ENCODE measurements at regions not wholly inside any gene's neighbourhood (a gene's known extent, or its start where the extent isn't known, plus 50 kb on each side); places are given as distances from the start of the nearest gene placed in this dataset.

DNA sequence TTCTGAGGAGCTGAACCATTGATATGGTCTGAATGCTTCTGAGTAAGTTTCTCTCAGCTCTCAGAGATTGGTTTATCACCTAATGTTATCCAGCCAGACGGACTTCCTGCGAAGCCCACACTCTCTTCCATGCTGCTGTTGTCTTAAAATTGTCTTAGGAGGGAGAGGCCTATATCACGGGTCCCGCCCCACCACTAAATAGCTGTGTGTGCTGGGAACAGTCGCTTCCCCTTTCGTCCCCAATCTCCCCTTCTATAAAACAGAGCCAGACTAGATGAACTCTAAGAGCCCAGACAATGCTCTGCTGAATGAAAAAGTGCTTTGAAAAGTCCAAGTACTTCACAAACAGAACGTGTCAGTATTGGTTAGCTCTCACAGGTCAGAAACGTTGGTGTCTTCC lies 81.4 kb upstream of the AKIP1 start:
- H3K4me3 ChIP-seq (replicated peaks; ENCODE audit: insufficient read depth, low read length): no peak overlapping the region
- DNase-seq (ENCODE audit: low read depth in 1 of 2, low spot score in 1 of 2): no peak
- H3K27ac ChIP-seq (replicated peaks): no peak overlapping the region; the same call in 1 of the 2 replicates
- H3K27me3 ChIP-seq (ENCODE audit: insufficient read depth, poor library complexity, severe bottlenecking): no peaks in the 10 kb centered on the region
- TF ChIP-seq POLR2AphosphoS5 (IDR thresholded peaks at IDR 0.05; ENCODE audit: low read depth): no peak
- TF ChIP-seq GABPA (IDR thresholded peaks at IDR 0.05; ENCODE audit: low read depth): no peak

DNA sequence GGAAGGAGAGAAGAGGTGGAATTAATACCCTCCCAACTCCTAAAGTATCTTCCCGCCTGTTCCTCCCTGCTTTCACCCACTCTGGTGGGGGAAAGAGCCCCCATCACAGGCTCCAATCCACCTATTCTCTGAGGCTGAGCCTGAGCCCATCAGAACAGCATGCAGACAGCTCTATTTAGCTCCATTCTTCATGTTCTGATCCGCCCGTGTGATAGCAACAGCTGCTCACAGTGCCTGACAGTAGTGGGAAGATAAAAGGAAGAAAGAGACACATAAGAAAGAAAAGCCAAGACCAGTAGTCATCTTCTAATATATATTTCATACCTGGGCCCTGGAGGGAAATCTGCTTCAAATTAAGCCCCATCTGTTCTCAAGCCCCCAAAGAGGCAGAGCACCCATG lies 80.3 kb upstream of the AKIP1 start:
- Histone ChIP-seq H3K27ac (replicated peaks) (no peak overlapping the region), H3K4me3 (replicated peaks; ENCODE audit: insufficient read depth, low read length) (no peak overlapping the region), H3K27me3 (ENCODE audit: insufficient read depth, poor library complexity, severe bottlenecking) (no peaks in the 10 kb centered on the region)
- no peak for DNase-seq (ENCODE audit: low read depth in 1 of 2, low spot score in 1 of 2)
- TF ChIP-seq, protein P1, sequence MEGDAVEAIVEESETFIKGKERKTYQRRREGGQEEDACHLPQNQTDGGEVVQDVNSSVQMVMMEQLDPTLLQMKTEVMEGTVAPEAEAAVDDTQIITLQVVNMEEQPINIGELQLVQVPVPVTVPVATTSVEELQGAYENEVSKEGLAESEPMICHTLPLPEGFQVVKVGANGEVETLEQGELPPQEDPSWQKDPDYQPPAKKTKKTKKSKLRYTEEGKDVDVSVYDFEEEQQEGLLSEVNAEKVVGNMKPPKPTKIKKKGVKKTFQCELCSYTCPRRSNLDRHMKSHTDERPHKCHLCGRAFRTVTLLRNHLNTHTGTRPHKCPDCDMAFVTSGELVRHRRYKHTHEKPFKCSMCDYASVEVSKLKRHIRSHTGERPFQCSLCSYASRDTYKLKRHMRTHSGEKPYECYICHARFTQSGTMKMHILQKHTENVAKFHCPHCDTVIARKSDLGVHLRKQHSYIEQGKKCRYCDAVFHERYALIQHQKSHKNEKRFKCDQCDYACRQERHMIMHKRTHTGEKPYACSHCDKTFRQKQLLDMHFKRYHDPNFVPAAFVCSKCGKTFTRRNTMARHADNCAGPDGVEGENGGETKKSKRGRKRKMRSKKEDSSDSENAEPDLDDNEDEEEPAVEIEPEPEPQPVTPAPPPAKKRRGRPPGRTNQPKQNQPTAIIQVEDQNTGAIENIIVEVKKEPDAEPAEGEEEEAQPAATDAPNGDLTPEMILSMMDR (IDR thresholded peaks at IDR 0.05; ENCODE audit: insufficient read depth, low read length): no peak
- TF ChIP-seq, protein P2, sequence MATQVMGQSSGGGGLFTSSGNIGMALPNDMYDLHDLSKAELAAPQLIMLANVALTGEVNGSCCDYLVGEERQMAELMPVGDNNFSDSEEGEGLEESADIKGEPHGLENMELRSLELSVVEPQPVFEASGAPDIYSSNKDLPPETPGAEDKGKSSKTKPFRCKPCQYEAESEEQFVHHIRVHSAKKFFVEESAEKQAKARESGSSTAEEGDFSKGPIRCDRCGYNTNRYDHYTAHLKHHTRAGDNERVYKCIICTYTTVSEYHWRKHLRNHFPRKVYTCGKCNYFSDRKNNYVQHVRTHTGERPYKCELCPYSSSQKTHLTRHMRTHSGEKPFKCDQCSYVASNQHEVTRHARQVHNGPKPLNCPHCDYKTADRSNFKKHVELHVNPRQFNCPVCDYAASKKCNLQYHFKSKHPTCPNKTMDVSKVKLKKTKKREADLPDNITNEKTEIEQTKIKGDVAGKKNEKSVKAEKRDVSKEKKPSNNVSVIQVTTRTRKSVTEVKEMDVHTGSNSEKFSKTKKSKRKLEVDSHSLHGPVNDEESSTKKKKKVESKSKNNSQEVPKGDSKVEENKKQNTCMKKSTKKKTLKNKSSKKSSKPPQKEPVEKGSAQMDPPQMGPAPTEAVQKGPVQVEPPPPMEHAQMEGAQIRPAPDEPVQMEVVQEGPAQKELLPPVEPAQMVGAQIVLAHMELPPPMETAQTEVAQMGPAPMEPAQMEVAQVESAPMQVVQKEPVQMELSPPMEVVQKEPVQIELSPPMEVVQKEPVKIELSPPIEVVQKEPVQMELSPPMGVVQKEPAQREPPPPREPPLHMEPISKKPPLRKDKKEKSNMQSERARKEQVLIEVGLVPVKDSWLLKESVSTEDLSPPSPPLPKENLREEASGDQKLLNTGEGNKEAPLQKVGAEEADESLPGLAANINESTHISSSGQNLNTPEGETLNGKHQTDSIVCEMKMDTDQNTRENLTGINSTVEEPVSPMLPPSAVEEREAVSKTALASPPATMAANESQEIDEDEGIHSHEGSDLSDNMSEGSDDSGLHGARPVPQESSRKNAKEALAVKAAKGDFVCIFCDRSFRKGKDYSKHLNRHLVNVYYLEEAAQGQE (IDR thresholded peaks at IDR 0.05; ENCODE audit: insufficient replicate concordance, low read depth): no peak

DNA sequence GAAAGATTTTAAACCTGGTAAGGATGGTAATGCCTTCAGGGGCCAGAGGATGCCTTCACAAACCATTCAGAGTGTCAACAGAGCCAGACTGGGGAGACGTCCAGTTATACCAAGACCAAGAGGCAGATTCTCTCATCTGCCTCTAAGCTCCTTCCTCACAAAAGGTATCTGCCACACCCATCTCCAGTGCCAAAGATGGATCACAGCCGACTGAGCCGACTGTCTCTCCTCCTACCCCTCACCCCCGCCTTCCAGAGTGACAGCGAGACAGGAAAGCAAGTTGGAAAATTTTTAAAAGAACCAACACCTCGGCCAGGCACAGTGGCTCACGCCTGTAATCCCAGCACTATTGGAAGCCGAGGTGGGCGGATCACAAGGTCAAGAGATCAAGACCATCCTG lies 79.1 kb upstream of the AKIP1 start:
- TF ChIP-seq, protein P1 (IDR thresholded peaks at IDR 0.05; ENCODE audit: insufficient read depth, low read length): no peak
- no peak for TF ChIP-seq GABPA (IDR thresholded peaks at IDR 0.05; ENCODE audit: low read depth)
- no peak for TF ChIP-seq SPI1 (IDR thresholded peaks at IDR 0.05; ENCODE audit: borderline replicate concordance, low read depth)
- TF ChIP-seq, protein P2 (IDR thresholded peaks at IDR 0.05; ENCODE audit: insufficient replicate concordance, low read depth): no peak
- no peak for TF ChIP-seq POLR2AphosphoS5 (IDR thresholded peaks at IDR 0.05; ENCODE audit: low read depth)
- H3K27me3 ChIP-seq (ENCODE audit: insufficient read depth, poor library complexity, severe bottlenecking): no peaks in the 10 kb centered on the region
- no peak for DNase-seq (ENCODE audit: low read depth in 1 of 2, low spot score in 1 of 2)
- H3K27ac ChIP-seq (replicated peaks): no peak overlapping the region
- H3K4me3 ChIP-seq (replicated peaks; ENCODE audit: insufficient read depth, low read length): no peak overlapping the region

DNA sequence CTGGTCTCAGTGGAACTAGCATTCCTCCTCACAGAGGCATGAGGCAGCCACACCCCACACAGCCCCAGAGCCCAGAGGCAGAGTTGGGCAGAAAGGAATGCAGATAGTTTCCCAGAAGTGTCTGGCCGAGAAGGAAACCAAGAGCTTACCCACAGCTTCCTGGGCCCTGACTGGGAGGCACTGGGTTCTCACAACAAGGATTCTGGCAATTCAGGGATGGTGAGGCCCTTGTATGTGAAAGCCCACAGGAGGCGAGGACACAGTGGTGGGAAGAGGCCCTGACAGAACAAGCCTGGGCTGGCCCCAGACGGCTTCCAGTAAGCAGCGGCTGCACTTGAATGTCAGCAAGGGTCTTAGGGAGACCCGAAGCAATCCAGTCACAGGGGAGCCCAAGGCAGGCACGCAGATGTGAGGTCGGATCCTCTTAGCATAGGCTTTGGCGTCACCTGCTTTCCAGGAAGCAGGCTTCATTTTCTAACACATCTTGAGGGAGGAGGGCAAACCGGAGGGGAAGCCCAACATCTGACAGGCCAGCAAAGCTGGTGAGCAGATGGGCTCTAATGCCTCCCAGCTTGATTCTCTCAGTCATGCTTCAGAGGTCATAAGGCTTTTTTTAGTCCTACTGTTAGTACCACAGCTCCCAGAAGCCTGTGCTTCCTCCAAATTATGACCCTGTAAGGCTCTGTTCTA lies 78.3 kb upstream of the AKIP1 start:
- TF ChIP-seq, protein P1 (IDR thresholded peaks at IDR 0.05; ENCODE audit: insufficient read depth, low read length): no peak
- TF ChIP-seq, protein P2 (IDR thresholded peaks at IDR 0.05; ENCODE audit: insufficient replicate concordance, low read depth): no peak
- Histone ChIP-seq H3K4me3 (replicated peaks; ENCODE audit: insufficient read depth, low read length) (no peak overlapping the region), H3K27me3 (ENCODE audit: insufficient read depth, poor library complexity, severe bottlenecking) (no peaks in the 10 kb centered on the region), H3K27ac (replicated peaks) (no peak overlapping the region)
- DNase-seq (ENCODE audit: low read depth in 1 of 2, low spot score in 1 of 2): no peak

Measured in HL-60 (cell line).